ENCODE measurements at regions not wholly inside any gene's neighbourhood (a gene's known extent, or its start where the extent isn't known, plus 50 kb on each side); places are given as distances from the start of the nearest gene placed in this dataset.

DNA sequence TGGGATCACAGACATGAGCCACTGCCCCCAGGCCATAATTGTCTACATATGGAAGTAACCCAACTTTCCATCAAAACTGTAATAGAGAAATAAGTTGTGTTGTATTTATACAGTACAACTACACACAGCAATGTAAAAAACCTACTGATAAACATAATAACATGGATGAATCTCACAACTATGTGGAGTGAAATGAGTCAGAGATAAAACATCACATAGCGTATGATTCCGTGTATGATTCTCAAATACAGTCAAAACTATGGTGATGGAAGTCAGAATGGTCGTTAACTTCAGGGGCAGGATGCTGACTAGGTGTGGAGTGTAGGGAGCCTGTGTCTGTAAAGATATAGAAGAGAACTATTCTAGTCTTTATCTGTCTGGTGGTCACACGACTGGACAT lies 332.7 kb upstream of the SLCO3A1 start:
- no peak for DNase-seq (ENCODE audit: extremely low spot score)
- ChIA-PET POLR2A (no interaction called here), CTCF (no interaction called here)
- TF ChIP-seq, protein P1, sequence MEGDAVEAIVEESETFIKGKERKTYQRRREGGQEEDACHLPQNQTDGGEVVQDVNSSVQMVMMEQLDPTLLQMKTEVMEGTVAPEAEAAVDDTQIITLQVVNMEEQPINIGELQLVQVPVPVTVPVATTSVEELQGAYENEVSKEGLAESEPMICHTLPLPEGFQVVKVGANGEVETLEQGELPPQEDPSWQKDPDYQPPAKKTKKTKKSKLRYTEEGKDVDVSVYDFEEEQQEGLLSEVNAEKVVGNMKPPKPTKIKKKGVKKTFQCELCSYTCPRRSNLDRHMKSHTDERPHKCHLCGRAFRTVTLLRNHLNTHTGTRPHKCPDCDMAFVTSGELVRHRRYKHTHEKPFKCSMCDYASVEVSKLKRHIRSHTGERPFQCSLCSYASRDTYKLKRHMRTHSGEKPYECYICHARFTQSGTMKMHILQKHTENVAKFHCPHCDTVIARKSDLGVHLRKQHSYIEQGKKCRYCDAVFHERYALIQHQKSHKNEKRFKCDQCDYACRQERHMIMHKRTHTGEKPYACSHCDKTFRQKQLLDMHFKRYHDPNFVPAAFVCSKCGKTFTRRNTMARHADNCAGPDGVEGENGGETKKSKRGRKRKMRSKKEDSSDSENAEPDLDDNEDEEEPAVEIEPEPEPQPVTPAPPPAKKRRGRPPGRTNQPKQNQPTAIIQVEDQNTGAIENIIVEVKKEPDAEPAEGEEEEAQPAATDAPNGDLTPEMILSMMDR (IDR thresholded peaks at IDR 0.05; ENCODE audit: control extremely low read depth, extremely low read depth, low read depth, missing control alignments) = no peak

DNA sequence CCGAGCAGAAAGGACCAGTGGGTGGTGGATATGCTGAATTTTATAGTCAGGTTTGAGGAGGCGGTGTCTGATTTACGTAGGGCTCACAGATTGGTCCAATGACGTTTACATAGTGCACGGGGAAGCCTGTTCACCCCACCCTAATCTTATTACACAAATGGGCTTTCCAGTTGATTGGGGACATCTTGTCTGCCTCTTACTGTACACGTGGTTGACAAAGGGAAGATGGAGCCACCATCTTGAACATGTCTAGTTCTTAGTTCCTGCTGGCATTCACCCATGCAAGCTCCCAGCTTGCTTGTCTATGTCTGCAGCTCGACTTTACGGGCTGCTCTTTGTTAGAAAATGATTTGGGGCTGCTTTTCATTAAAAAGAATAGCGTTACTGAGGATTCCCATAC lies 332.0 kb upstream of the SLCO3A1 start:
- DNase-seq (ENCODE audit: extremely low spot score) = no peak
- TF ChIP-seq, protein P1 (IDR thresholded peaks at IDR 0.05; ENCODE audit: control extremely low read depth, extremely low read depth, low read depth, missing control alignments) = no peak
- ChIA-PET CTCF (no interaction called here), POLR2A (no interaction called here)

DNA sequence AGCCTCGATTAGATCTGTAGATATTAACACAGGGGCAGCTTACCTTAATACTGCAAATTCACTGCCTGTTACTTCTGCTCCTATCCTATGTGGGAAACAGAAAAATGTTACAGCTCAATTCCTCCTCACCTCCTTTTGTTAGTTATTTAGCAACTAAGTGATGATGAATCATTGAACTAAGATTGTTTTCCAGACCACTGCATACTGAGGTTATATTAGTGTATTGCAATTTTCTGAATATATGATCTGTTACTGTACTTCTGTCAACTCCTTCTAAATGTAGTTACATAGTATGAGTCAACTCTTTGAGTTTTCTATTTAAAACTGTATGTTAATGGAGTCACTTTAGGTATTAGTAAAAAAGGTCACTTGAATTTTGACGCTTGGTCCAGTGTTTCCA lies 331.5 kb upstream of the SLCO3A1 start:
- ChIA-PET CTCF (no interaction called here), POLR2A (no interaction called here)
- TF ChIP-seq, protein P1 (IDR thresholded peaks at IDR 0.05; ENCODE audit: control extremely low read depth, extremely low read depth, low read depth, missing control alignments) = no peak
- DNase-seq (ENCODE audit: extremely low spot score) = no peak

DNA sequence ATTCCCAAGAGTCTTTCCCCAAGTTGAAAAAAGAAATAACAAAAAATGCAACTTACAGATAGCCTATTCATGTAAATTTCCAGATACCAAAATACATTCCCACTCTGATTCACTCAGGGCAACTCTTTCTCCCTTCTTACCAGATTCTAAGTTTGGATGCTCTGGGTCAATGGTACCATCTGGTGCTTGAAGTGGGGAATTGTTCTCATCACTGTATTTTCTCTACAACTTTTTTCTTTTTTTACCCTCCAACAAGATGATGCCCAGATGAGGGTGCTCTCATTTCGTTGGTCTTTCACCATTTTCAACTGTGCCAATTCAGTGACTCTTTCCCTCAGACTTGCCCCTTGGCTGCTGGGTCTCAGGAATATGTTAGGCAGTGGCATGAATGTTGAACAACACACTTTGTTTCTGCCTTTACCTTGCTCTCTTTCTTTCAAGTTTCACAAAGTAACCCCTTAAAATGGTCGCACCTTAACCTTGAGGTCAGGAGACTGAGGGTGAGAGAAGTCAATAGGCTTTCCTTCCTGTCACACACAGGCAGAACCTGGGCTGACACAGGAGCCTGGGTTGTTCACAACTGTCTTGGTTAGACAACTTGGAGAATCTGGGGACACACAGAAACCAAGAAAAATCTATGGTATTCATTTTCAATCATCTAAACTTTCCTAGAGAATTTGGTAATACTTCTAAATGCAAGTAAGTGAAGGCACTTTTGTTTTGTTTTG lies 330.7 kb upstream of the SLCO3A1 start:
- DNase-seq (ENCODE audit: extremely low spot score) = no peak
- ChIA-PET POLR2A (no interaction called here), CTCF (no interaction called here)
- TF ChIP-seq, protein P1 (IDR thresholded peaks at IDR 0.05; ENCODE audit: control extremely low read depth, extremely low read depth, low read depth, missing control alignments) = no peak

DNA sequence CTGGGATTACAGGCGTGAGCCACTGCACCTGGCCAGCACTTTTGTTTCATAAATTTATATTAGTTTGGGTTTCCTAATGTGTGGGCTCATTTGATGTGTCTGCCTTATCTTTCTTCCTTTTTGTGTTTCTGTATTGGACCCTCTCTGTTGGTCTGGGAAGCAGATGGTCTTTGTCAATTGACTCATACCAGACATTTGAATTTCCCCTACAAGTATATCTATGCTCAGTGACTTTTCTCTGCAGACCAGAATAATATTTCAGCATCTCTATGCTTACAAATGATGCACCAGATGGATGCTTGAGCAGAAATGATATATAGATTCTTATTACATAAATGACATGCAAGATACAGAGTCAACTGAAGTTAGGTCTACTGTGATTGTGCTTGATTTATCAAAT lies 329.9 kb upstream of the SLCO3A1 start:
- TF ChIP-seq, protein P1 (IDR thresholded peaks at IDR 0.05; ENCODE audit: control extremely low read depth, extremely low read depth, low read depth, missing control alignments) = no peak
- CTCF ChIA-PET = no interaction called here
- POLR2A ChIA-PET = no interaction called here
- DNase-seq (ENCODE audit: extremely low spot score) = no peak

DNA sequence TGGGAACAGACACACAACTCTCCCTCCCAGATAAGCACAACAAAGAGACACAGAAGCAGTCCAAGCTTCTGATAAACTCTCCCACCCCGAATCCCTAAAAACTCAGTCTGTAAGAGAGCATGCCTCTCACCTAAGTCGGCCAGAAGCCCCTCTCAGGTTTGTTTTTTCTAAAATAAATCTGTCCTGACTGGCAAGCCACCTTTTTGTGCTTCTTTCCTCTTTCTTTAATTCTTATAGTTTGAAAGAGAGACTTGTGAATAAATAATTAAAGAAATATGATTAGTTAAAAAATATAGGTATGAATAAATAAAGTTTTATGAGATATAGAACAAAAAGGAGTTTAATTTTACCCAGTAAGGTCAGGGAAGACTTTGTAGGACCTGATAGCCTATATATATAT lies 329.0 kb upstream of the SLCO3A1 start:
- ChIA-PET POLR2A (no interaction called here), CTCF (no interaction called here)
- DNase-seq (ENCODE audit: extremely low spot score) = no peak
- TF ChIP-seq, protein P1 (IDR thresholded peaks at IDR 0.05; ENCODE audit: control extremely low read depth, extremely low read depth, low read depth, missing control alignments) = no peak

All from GM10248 (cell line).